ENCODE measurements at regions not wholly inside any gene's neighbourhood (a gene's known extent, or its start where the extent isn't known, plus 50 kb on each side); places are given as distances from the start of the nearest gene placed in this dataset.

GRCh38 chr4:187608001-187608421, 387.6 kb upstream of the ZFP42 start:
- ATAC-seq (no peak), DNase-seq (no peak)
- Histone ChIP-seq H3K36me3 (replicated peaks in 1 of 2; ENCODE audit: insufficient read depth in 1 of 2, low read depth in 2 of 2) (no peaks in the 10 kb centered on the region), H3K27me3 (no peaks in the 10 kb centered on the region), H3K27ac (no peak overlapping the region), H3K9me3 (no peaks in the 10 kb centered on the region), H3K4me3 (no peak overlapping the region), H3K4me1 (no peaks in the 10 kb centered on the region)
- intact Hi-C loops (cut with DNase I): loop anchor here (10.0 kb wide), 1 partner anchor 1597 kb away; no protein-coding TSS in a partner anchor
- TF ChIP-seq POLR2A (IDR thresholded peaks at IDR 0.05) (no peak), CTCF (IDR thresholded peaks at IDR 0.05) (no peak)
- 61 to 72% methylated on average over 1 of the region's 1 CpG for WGBS, 2 donors

GRCh38 chr4:187612301-187612700, 383.3 kb upstream of the ZFP42 start:
- 76 to 77% methylated on average over 8 of the region's 8 CpGs for WGBS, 2 donors
- Histone ChIP-seq H3K36me3 (replicated peaks in 1 of 2; ENCODE audit: insufficient read depth in 1 of 2, low read depth in 2 of 2) (no peaks in the 10 kb centered on the region), H3K4me1 (no peaks in the 10 kb centered on the region), H3K4me3 (no peak overlapping the region), H3K9me3 (no peaks in the 10 kb centered on the region), H3K27me3 (no peaks in the 10 kb centered on the region), H3K27ac (no peak overlapping the region)
- no peak for TF ChIP-seq POLR2A (IDR thresholded peaks at IDR 0.05)
- no peak for TF ChIP-seq CTCF (IDR thresholded peaks at IDR 0.05)
- intact Hi-C loops (cut with DNase I): no loop called here
- ATAC-seq (no peak), DNase-seq (no peak)

GRCh38 chr4:187613089-187613839, 382.3 kb upstream of the ZFP42 start:
- no peak overlapping the region for H3K4me3 ChIP-seq
- H3K4me1 ChIP-seq: no peaks in the 10 kb centered on the region
- no peaks in the 10 kb centered on the region for H3K9me3 ChIP-seq
- H3K36me3 ChIP-seq (replicated peaks in 1 of 2; ENCODE audit: insufficient read depth in 1 of 2, low read depth in 2 of 2): no peaks in the 10 kb centered on the region
- TF ChIP-seq POLR2A (IDR thresholded peaks at IDR 0.05) (no peak), CTCF (IDR thresholded peaks at IDR 0.05) (no peak)
- 86 to 89% methylated on average over 45 of the region's 46 CpGs for WGBS, 2 donors
- no peak overlapping the region for H3K27ac ChIP-seq
- DNase-seq: no peak
- H3K27me3 ChIP-seq: no peaks in the 10 kb centered on the region
- no peak for ATAC-seq
- intact Hi-C loops (cut with DNase I): no loop called here

- H3K36me3 ChIP-seq (replicated peaks in 1 of 2; ENCODE audit: insufficient read depth in 1 of 2, low read depth in 2 of 2): no peaks in the 10 kb centered on the region
- H3K27ac ChIP-seq: no peak overlapping the region
- TF ChIP-seq CTCF (IDR thresholded peaks at IDR 0.05) (no peak), POLR2A (IDR thresholded peaks at IDR 0.05) (no peak)
- intact Hi-C loops (cut with DNase I): no loop called here
- DNase-seq (no peak), ATAC-seq (no peak)
- no peaks in the 10 kb centered on the region for H3K27me3 ChIP-seq
- no peaks in the 10 kb centered on the region for H3K9me3 ChIP-seq
- WGBS, 2 donors: 31 to 36% methylated on average over 1 of the region's 1 CpG
- no peaks in the 10 kb centered on the region for H3K4me1 ChIP-seq
- no peak overlapping the region for H3K4me3 ChIP-seq
Measured at GRCh38 chr4:187615972-187616371, 379.6 kb upstream of the ZFP42 start.

GRCh38 chr4:187617113-187617512, 378.5 kb upstream of the ZFP42 start:
- no peaks in the 10 kb centered on the region for H3K4me1 ChIP-seq
- 33 to 47% methylated on average over 1 of the region's 1 CpG for WGBS, 2 donors
- H3K9me3 ChIP-seq: no peaks in the 10 kb centered on the region
- H3K36me3 ChIP-seq (replicated peaks in 1 of 2; ENCODE audit: insufficient read depth in 1 of 2, low read depth in 2 of 2): no peaks in the 10 kb centered on the region
- no peaks in the 10 kb centered on the region for H3K27me3 ChIP-seq
- no peak overlapping the region for H3K27ac ChIP-seq
- no peak for ATAC-seq
- intact Hi-C loops (cut with DNase I): no loop called here
- TF ChIP-seq POLR2A (IDR thresholded peaks at IDR 0.05) (no peak), CTCF (IDR thresholded peaks at IDR 0.05) (no peak)
- DNase-seq: no peak
- no peak overlapping the region for H3K4me3 ChIP-seq

Measured in body of pancreas (tissue), 4 donors.